ENCODE measurements at regions not wholly inside any gene's neighbourhood (a gene's known extent, or its start where the extent isn't known, plus 50 kb on each side); places are given as distances from the start of the nearest gene placed in this dataset.

- TF ChIP-seq, protein P1, sequence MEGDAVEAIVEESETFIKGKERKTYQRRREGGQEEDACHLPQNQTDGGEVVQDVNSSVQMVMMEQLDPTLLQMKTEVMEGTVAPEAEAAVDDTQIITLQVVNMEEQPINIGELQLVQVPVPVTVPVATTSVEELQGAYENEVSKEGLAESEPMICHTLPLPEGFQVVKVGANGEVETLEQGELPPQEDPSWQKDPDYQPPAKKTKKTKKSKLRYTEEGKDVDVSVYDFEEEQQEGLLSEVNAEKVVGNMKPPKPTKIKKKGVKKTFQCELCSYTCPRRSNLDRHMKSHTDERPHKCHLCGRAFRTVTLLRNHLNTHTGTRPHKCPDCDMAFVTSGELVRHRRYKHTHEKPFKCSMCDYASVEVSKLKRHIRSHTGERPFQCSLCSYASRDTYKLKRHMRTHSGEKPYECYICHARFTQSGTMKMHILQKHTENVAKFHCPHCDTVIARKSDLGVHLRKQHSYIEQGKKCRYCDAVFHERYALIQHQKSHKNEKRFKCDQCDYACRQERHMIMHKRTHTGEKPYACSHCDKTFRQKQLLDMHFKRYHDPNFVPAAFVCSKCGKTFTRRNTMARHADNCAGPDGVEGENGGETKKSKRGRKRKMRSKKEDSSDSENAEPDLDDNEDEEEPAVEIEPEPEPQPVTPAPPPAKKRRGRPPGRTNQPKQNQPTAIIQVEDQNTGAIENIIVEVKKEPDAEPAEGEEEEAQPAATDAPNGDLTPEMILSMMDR (IDR thresholded peaks at IDR 0.05) = no peak
- TF ChIP-seq TCF7L2 (IDR thresholded peaks at IDR 0.05; ENCODE audit: low read depth, low read length) = no peak
- TF ChIP-seq POLR2AphosphoS5 (IDR thresholded peaks at IDR 0.05; ENCODE audit: low read depth, low read length) = no peak
Measured at GRCh38 chr15:20368974-20369373, 172.6 kb downstream of the GOLGA6L6 start.

Measured in Panc1 (cell line).